ENCODE measurements at regions not wholly inside any gene's neighbourhood (a gene's known extent, or its start where the extent isn't known, plus 50 kb on each side); places are given as distances from the start of the nearest gene placed in this dataset.

- no peak for DNase-seq (ENCODE audit: low read depth in 4 of 4, low spot score in 3 of 4)
Measured at GRCh38 chr9:28882529-28882928, 1309.2 kb upstream of the C9orf72 start.

- no peak for DNase-seq (ENCODE audit: low read depth in 4 of 4, low spot score in 3 of 4)
Measured at GRCh38 chr9:28883234-28883633, 1310.0 kb upstream of the C9orf72 start.

DNA sequence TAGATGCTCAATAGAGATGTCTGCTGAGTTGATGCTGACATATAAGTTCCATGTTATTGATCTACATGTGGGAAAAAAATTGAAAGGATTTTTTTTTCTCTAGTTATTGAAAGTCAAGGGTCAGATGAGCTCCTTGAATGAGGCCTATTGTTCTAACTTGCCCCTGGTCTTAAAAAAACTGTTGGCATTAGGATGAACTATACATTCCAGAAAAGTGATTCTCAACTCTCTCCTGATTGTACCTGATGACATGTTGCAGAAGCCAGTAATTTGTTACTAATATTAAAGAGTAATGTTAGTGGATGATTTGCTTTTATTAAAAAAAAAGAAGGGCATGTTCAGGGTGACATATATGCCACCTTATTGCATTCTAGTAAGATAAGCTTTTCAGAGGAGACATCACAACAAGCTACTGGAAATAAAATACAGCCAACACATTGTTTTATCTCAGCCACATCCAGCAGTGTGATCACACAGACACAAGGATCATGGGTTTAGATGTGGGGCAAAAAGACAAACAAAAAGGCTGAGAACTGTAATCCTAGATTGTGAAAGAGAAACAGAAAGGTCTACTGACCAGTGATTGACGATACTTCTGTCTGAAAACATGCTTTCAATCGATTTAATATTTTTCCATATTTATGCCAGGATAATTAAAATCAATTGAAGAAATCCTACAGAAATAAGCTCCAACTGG is 1314.1 kb upstream of the C9orf72 start:
- DNase-seq (ENCODE audit: low read depth in 4 of 4, low spot score in 3 of 4), result no peak

DNA sequence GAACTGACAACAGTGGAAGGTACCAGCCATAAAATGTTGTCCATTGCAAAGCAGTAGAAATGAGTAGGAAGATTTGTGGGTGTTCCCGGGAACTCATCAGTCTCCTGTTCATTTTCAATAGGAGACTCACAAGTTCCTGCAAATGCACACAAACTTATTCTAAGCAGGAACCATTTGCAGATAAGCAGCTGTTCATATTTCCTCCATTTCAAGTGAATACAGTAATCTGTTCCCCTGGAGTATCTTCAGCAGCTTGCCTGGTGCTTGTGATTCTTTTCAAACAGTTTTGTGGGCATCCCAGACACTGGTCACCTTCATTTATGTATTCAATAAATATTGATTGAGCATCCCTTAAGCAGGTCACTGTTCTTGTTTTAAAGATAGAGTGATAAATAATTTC is 1315.5 kb upstream of the C9orf72 start:
- no peak for DNase-seq (ENCODE audit: low read depth in 4 of 4, low spot score in 3 of 4)

DNA sequence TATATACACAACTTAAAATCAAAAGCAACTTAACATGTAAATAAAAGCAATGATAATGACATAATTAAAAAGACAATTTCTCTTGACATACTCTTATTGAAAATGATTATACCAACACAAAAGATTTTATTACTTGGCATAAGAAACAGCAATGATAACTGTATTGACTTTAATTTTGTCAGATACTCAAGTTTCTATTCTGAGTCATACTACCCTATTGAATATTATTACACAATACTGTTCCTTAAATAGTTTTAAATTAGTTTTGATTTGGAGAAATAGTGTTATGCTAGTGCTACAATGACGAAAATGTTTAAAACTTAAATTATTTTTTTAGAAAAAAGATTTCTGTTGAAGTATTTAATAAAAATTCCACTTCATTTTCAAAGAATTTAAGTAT is 1319.3 kb upstream of the C9orf72 start:
- no peak for DNase-seq (ENCODE audit: low read depth in 4 of 4, low spot score in 3 of 4)

DNA sequence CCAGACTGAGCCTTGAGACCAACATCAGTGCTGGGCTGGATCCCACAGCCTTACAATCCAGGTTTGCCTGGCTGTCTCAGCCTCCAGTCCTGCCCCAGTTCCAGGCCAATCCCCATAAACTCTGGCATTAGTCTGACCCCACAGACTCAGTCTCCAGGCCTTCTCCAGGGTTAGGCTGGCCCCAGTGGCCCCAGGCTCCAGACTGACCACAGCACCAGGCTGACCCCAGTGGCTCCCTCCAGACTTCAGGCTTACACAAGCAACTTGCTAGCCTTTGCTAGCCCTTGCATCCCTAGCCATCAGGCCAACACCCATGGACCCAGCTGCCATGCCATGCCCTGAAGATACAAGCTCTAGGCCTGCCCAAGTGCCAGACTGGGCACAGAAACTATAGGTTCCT is 1326.0 kb upstream of the C9orf72 start:
- DNase-seq (ENCODE audit: low read depth in 4 of 4, low spot score in 3 of 4), result no peak

DNA sequence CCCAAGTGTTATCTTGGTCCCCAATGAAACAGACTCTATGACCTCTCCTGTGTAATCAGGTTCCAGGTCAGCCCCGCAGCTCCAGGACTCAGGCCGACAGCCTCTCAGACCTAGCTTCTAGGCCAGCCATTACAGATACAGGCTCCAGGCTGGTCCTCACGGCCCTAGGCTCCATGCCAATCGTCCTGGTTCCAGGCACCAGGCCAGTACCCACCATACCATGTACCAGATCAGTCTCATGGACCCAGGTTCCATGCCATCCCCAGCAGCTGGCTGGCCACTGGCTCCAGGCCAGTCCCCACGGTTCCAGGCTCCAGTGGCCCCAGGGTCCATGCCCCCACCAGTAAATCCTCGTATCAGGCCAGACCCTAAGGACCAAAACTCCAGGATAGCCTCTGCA is 1326.6 kb upstream of the C9orf72 start:
- no peak for DNase-seq (ENCODE audit: low read depth in 4 of 4, low spot score in 3 of 4)

- no peak for DNase-seq (ENCODE audit: low read depth in 4 of 4, low spot score in 3 of 4)
Measured at GRCh38 chr9:28900406-28900805, 1327.1 kb upstream of the C9orf72 start.

GRCh38 chr9:28909526-28909925 is 1336.2 kb upstream of the C9orf72 start:
- DNase-seq (ENCODE audit: low read depth in 4 of 4, low spot score in 3 of 4), result no peak

- DNase-seq (ENCODE audit: low read depth in 4 of 4, low spot score in 3 of 4), result no peak
Measured at GRCh38 chr9:28912621-28913020, 1339.3 kb upstream of the C9orf72 start.

DNA sequence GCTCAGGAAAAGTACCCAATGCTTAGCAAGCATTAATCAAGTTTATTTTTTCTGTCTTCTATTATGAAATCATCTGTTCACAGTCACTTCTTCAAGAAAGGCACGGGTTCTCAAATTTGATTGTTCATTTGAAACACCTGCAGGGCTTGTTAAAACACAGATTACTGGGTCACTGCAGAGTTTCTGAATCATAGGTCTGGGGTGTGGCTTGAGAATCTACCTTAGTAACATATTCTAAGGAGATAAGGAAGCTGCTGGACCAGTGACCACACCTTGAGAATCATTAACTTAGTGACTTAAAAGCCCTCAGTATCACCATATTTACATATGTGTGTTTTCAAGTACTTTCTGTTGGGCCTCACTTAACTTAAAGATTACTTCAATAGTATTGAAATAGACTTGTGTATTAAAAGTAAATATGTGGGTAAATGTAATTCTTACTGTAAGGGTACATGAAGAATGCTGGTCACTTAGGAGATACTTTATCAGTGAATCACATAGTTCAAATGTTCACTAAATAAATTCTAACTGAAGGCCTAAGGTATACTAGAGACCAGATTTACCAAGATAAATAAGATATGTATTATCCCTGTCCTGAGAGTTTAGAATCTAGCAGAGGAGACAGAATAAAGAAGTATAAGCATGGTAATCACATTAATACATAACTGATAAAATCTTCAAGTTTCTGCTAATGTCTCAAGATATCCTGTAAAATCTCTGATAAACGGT is 1342.1 kb upstream of the C9orf72 start:
- DNase-seq (ENCODE audit: low read depth in 4 of 4, low spot score in 3 of 4), result no peak

- no peak for DNase-seq (ENCODE audit: low read depth in 4 of 4, low spot score in 3 of 4)
Measured at GRCh38 chr9:28916348-28916747, 1343.1 kb upstream of the C9orf72 start.

GRCh38 chr9:28921857-28922500 is 1348.7 kb upstream of the C9orf72 start:
- no peak for DNase-seq (ENCODE audit: low read depth in 4 of 4, low spot score in 3 of 4)

- no peak for DNase-seq (ENCODE audit: low read depth in 4 of 4, low spot score in 3 of 4)
Measured at GRCh38 chr9:28922891-28923290, 1349.6 kb upstream of the C9orf72 start.

DNA sequence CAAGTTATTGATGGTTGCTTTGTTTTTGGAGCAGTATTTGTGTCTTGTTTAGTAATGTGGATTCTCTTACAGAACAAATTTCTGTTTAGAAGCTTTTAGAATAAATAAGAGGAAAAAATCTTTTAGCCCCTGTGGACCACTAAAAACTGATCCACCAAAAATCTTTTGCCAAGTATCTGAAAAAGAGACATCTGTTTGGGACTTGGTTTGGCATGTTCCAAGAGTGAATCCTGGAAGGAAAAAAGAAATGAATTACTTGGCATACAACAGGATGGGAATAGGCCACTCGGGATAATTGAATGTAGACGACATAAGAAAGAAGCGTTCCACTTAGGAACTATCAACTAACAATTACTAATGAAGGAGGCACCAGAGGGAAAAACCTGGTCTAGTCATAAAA is 1350.1 kb upstream of the C9orf72 start:
- no peak for DNase-seq (ENCODE audit: low read depth in 4 of 4, low spot score in 3 of 4)

- DNase-seq (ENCODE audit: low read depth in 4 of 4, low spot score in 3 of 4), result no peak
Measured at GRCh38 chr9:28925157-28925556, 1351.9 kb upstream of the C9orf72 start.

GRCh38 chr9:28926306-28926705 is 1353.0 kb upstream of the C9orf72 start:
- DNase-seq (ENCODE audit: low read depth in 4 of 4, low spot score in 3 of 4), result no peak

- no peak for DNase-seq (ENCODE audit: low read depth in 4 of 4, low spot score in 3 of 4)
Measured at GRCh38 chr9:28927691-28928090, 1354.4 kb upstream of the C9orf72 start.

- DNase-seq (ENCODE audit: low read depth in 4 of 4, low spot score in 3 of 4), result no peak
Measured at GRCh38 chr9:28929433-28929832, 1356.2 kb upstream of the C9orf72 start.

GRCh38 chr9:28930766-28931165 is 1357.5 kb upstream of the C9orf72 start:
- DNase-seq (ENCODE audit: low read depth in 4 of 4, low spot score in 3 of 4), result no peak

DNA sequence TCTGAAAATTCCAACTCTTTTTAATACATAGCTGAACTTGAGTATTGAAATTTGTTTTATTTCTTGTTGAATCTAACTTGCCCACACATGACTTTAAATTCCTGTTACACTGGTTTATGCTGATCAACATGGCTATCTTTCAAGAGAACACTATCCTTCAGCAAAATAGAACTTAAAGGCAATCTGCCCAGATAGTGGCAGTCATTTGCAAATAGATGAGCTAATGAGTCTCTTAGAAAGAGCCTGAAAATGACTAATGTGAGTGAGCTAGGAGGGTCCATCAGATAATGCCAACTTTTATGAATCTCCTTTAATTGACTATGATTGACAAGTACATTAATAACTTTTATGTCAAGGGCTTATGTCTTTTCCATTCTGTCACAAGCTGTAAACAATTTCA is 1360.8 kb upstream of the C9orf72 start:
- no peak for DNase-seq (ENCODE audit: low read depth in 4 of 4, low spot score in 3 of 4)

GRCh38 chr9:28938981-28939380 is 1365.7 kb upstream of the C9orf72 start:
- DNase-seq (ENCODE audit: low read depth in 4 of 4, low spot score in 3 of 4), result no peak

Measured in right renal pelvis (tissue), 4 donors.